NCI-H510A treated with DMSO at 0.1 percent for 48 hours (cell line): ENCODE measurements at regions not wholly inside any gene's neighbourhood (a gene's known extent, or its start where the extent isn't known, plus 50 kb on each side); places are given as distances from the start of the nearest gene placed in this dataset.
"Not testable (repeated sequence)": the region's sequence is repeated elsewhere in the genome, so short reads cannot be mapped to it uniquely, and the experiment has no call there.

Experiments
- DNase-seq: peaks from one replicate; lab custom pipeline; 2025; lab: John Stamatoyannopoulos, UW

DNA sequence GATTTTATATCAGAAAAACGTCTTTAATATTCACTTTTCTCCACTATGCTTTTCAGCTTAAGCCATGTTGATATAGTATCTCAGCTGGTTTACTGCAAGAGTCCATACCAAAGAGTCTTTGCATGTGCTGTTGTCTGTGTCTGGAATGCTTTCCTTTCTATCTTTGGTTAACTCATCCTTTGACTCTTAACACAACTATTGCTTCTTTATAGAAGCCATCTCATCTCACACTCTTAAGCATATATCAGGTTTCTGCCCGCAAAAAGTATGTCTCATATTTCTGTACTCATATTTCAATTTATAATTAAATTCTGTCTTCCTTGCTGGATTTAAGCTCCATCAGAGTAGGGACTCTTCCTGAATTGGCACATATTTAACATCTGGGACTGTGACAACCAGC is 220.9 kb upstream of the KCNK2 start:
- no peak for DNase-seq

DNA sequence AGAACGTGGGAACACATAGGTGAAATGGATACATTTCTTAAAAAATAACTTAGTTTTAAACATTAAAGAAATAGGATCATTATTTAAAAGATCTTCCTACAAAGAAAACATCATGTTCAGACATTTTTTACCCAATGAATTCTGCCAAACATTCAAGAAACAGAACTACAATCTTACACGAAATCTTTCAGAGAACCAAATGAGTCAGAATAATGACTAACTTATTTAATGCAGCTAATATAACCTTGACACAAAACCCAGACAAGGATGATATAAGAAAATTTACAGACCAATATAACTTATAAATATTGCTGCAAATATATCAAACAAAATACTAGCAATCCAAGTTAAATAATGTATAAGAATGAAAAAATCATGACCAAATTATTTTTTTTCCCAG is 220.1 kb upstream of the KCNK2 start:
- DNase-seq: no peak

DNA sequence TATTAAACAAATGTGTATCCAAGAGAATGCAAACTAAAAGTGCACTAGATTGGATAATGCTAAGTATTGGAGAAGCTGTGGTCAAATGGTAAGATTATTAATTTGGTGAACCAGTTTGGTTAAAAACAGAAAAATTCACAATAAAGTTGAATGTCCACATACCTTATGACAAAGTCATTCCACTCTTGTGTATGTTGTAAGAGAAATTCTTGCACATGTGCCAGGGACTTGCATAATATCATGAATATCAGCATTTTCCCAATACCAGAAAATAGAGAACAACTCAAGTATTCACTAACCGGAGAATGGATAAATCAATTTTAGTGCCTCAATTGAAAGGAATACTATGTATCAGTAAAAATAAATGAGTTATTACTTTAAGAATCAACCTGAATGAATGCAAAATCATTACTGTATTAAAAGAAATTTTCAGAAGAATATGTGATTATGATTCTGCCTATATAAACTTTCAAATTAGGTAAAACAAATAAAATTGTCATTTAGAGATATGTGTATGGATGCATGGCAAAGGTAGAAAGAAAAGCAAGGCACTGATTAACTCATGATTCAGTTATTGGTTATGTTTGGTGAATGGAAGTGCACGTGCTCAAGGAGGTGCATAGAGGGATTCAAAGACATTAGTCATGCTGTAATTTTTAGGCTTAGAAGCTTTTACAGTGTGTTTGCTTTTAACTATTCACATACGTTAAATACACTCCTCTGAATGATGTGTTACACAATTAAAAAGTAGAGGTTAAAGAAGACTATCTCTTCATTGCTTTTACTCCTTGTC is 217.4 kb upstream of the KCNK2 start:
- no peak for DNase-seq

DNA sequence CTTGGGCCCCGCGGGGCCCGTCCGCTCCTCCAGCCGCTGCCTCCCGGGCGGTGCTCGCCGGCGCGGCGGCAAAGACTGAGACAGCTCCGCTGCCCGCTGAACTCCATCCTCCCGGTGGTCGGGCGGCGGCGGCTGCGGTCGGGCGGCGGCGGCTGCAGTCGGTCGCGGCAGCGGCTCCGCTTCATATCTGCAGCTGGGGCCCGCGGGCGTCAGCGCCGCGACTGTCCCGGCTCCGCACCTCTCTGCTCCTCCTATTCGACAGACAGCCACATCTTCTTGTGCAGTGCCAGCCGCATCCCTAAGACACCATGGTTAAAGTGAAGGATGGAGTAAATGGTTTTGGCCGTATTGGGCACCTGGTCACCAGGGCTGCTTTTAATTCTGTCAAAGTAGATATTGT is 212.1 kb upstream of the KCNK2 start:
- DNase-seq: not testable (repeated sequence)

DNA sequence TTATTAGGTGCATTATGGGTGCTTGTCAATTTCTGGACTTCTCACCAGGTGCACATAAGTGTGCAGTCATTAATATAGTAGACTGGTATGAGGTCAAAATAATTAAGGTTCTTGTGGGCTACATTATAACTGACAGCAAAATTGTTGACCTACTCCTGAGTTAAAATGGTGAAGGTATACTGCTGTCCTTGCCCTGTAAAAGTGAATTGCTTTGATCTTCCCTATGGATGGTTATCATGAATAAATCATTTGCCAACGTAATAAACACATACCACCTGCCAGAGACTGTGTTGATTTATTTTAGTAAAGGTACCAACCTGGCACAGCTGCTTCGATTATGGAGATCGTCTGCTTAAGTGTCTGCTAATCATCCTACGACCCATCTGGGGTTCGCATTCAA is 201.6 kb upstream of the KCNK2 start:
- no peak for DNase-seq

DNA sequence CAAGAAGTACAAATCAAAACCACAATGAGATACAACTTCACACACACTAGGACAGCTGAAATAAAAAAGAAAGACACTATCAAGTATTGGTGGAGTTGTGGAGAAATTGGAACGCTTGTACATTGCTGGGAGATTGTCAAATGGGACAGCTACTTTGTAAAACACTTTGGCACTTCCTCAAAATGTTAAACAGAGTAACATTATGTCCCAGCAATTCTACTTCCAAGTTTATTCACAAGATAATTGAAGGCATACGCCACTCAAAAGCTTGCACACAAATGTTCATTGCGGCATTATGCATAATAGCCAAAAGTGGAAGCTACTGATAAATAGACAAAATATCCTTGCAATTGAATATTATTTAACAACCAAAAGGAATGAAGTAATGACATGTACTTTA is 199.9 kb upstream of the KCNK2 start:
- DNase-seq: no peak

DNA sequence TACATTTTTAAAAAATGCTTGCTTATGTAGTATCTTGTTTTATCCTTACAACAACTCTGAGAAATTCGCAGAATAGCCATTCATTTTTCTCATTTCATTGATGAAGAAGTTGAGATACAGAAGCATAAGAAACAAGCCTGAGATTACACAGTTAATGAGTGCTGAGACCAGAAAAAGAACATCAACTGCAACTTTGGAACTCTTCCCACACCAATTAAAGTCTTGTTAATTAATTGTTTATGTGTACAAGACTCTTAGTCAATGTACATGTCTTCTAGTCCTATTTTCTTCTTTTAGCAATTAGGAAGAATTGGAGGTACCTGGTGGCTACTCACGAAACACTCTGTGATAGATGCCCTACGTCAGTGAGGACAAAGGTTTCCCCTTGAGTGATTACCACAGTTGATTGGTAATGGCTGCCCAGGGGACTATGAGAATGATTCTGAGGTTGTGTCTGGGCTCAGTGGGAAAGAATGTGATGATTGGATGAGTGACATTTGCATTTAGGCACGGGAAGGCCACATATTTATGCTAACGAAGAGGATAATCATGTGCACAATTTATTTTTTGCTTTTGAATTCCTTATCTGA is 187.4 kb upstream of the KCNK2 start:
- DNase-seq: no peak

DNA sequence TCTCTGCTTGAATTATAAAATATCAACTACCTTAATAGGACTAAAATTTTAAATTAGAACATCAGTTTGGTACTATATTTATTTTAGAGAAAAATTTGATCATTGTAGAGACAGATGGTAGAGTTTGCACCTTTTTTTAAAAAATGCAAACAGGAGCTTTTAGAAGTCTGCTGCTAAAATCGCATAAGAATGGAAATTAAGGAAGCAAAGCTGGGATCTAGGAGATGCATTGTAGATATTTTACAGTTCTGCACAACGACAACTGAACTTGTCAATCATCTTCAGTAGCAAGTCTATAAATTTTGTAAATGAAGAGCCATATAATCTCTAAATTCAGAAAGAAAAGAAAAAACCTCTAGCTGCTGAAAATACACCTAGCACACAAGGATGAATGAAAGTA is 185.6 kb upstream of the KCNK2 start:
- no peak for DNase-seq

DNA sequence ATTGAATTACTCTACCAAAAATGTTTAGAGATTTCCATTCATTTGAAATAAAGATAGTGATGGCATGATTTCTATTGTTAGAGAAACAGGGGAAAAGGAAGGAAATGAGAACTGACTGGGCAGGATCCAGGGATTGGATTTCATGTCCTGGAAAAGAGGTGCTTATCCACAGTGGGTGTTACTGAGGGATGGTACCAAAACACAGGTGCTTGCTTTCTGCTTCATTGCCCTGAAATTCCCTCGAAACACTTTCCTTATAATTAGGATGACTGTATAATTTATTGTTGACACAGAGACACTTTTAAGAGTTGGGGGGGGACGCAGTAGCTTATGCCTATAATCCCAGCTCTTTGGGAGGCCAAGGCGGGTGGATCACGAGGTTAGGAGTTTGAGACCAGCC is 185.0 kb upstream of the KCNK2 start:
- DNase-seq: no peak

DNA sequence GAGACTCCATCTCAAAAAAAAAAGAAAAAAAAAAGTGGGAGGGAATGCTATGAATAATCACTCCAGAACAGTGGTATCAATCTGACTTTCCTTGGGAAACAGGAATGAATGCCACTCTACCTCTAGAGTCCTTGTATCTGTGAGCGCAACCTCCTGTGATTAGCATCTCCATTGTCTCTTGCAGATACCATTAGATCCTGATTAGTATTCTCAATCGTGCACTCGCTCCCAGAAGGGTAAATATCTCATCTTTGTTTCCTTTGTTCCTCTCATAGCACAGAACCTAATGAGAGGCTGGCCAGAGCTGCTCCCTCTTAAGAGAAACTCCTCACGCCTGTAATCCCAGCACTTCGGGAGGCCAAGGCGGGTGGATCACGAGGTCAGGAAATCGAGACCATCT is 184.4 kb upstream of the KCNK2 start:
- no peak for DNase-seq

DNA sequence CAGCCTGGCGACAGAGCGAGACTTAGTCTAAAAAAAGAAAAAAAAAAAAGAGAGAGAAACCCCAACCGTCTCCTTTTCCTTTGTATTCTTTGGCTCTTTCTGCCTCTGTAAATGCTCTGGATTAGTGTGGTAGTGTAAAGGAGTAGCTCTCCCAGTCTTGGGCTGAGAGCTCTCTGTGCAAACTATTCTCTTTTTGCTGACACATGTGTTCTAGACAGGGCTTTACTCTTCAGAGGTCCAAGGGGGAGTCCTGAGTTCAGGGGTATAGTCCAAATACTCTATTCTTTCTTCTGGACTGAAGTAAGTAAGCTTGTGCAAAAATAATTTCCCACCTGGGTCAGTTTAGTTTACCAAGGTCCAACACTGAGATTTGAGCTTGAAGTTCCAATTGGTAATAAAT is 183.8 kb upstream of the KCNK2 start:
- no peak for DNase-seq

DNA sequence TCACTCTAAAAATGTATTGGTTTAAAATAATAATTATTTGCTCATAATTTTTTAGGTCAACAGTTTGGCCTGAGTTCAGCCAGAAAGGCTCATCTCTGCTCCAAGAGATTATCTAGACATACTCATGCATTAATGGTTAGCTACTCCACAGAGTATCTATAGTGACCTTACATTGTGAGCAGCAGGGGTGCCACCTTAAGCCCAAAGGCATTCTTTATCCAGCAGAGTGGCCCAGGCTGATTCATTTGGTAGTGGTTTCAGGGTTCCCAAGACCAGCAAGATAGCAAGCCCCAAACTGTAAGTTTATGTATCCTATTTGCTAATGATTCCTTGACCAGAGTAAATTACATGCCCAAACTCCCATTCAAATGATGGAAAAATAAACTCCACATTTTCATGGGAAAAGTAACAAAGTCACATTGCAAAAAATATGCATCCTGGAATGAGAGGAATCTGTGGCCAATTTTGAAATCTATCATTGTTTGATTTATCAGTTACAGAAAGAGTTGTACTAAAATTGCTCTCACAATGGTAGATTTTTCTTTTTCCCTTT is 182.6 kb upstream of the KCNK2 start:
- no peak for DNase-seq

DNA sequence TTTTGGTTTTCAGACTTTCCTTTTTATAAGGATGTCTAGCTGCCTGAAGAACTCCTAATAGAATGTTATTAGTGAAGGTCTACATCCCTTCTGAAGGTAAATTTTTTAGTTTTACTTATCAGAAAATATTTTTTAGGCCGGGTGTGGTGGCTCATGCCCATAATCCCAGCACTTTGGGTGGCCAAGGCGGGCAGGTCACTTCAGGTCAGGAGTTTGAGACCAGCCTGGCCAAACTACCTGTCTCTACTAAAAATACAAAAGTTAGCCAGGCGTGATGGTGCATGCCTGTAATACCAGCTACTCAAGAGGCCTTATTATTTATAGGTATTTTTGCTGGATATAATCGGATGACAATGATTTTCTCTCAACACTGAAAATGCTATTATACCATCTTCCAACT is 181.9 kb upstream of the KCNK2 start:
- no peak for DNase-seq

DNA sequence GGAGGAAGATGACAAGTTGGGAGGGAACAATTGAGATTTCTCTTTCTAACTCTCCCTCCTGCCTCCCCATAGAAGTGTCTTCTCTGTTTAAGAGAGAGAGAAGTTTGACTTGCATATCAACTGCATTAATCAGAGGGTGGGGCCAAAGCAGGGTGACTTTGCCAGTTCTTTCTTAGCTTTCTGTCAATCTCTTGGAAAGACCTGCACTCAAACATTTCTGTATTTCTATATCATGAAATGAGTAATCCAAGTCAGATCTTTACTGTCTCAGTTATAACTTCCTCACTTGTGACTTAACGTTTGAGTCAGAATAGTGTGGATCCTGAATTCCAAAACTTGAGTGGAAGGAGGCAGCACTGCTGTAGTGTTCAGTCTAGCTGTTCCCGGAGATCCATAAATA is 180.8 kb upstream of the KCNK2 start:
- no peak for DNase-seq

DNA sequence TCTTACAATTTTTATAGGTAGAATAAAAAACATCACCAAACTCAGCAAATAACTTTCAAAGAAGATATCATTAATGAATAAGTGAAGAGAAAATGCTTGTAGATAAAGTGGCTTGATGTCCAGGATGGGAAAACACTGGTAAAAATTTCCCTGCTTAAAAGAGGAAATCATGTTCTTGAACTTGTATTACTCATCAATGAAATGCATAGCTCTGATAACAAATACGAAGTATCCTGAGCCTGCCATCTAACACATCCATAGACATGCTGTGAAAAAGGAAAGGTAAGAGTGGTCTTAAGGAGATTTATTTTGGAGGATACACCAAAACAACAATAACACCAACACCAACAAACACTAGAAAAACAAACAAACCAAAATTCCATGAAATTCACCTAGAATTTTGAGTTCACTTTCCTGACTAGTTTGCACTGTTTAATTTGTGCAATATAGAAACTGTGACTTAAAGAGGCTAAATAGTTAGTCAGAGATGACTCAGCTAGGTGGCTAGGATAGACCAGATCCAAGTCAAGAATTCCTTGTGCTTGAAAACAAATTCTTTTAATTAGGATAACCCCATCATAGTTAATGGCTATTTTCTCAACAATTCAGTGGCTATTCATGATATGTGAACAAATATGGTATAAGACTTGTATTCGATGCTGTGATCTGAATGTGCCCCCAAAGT is 179.8 kb upstream of the KCNK2 start:
- no peak for DNase-seq

DNA sequence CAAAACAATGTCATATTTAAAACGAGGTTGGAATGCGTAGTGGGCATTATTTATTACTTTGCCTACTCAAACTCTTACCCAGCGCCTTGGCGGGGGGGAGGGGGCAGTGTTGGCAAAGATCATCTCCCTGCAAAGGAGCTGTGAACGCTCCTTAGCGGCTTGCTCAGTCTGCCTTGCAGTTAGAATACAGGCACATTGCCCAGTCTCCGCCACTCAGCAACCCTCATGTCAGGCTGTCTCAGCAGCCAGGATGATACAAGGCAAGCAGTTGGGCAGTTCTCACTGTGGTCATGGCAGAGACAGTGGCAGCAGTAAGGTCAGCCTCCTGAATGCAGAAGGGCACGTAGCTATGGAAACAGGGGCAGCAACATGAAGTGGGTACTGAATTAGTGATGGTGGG is 170.4 kb upstream of the KCNK2 start:
- DNase-seq: no peak

DNA sequence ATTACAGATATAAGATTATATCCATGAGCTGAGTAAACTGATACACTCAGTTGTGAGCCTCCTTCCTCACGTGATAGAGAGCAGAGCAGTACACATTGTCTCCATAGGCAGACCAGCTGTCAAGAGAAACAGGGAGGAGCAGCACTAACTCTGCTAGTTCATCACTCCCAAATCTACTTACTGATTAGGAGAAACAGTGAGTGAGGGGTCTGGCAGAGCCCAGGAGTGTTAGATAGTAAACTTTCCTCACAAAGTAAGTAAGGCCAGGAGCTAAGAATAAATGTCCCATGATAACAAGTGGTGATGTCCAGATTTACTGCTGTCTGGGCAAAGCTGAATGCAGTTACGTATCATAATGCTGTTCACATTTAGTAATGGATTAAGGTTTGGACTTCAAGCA is 168.6 kb upstream of the KCNK2 start:
- DNase-seq: no peak

DNA sequence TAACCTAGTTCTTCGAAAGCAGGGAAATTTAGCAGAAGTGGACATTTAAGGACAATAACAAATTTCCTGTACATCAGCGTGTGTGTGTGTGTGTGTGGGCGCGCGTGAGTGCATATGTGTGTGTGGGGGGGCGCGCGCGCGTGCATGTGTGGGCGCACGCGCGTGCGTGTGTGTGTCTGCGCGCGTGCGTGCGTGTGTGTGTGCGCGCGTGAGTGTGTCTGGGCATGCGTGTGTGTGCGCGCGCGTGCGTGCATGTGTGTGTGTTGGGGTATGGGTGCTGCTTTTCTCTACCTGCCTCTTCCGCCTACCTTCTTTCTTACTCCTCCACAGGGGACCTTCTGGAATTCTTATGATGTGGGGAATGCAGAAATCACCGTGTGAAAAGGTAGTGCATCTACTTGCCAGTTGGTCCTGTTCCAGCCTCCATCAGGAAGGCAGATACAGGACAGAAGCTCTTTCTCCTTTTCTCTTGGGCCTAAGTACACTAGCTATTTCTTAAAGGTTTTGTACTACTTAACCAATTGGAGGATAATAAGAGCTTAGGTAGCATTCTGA is 165.4 kb upstream of the KCNK2 start:
- DNase-seq: no peak

DNA sequence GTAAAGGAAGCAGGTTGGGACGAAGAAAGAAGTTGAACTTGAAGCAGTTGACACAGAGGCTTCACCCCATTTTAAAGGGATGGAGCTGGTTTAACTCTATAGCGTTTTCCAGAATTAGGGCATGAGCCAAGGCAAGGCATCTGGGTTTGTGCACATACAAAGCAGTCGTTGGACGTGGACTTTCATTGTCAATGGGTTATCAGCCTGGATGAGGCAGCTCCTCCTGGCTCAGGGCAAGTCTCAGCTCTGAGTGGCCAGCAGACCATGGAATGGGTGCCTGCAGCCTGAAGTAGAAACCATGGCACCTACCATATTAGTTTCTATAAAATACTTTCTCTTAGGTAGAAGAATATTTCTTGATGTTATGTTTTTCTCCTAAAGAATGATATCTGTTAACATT is 163.8 kb upstream of the KCNK2 start:
- DNase-seq: no peak

DNA sequence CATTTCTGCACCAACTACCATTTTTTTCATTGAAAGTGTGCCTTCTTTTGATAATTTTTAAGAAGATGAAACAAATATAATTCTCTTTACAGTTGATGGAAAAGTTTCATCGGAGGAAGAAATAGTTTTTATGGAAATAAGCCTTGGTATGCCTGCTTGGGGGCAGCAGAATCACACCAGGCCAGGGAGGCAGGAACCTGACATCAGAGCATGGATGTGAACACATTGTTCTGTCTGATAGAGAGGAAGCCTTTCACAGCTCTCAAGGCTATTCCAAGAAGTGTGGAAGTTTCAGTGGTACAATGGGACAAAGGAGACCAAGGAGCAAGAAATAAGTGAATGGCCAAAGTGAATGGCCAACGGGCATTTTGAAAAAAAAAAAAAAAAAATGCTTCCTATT is 162.2 kb upstream of the KCNK2 start:
- DNase-seq: no peak

DNA sequence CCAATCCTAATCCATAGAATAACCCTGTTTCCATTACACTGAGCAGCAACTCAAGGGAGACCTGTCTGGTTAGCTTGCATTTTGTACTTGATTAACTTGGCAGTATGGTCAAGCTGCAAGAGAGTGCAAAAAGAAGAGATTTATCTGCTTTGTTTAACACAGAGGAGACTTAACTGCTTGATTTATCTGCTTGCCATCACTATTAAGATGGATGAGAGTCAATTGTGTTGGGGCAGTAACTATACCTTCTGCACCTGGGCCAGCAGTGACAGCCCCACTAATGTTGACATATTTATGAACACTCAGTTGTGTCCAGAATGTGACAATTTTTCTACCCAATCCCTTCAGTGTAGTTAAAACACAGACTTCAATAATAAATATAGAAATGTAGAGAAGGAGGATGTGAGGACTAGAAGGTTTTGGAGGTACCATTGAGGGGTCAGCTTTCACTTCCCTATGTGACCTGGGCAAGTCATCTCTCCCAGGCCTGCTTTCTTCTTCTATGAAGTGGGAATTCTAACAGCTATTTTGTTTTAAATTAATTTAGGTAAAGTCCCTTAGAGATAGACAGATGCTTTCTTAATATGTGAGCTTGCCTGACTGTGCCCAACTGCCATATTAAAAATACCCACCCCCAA is 159.1 kb upstream of the KCNK2 start:
- DNase-seq: no peak

DNA sequence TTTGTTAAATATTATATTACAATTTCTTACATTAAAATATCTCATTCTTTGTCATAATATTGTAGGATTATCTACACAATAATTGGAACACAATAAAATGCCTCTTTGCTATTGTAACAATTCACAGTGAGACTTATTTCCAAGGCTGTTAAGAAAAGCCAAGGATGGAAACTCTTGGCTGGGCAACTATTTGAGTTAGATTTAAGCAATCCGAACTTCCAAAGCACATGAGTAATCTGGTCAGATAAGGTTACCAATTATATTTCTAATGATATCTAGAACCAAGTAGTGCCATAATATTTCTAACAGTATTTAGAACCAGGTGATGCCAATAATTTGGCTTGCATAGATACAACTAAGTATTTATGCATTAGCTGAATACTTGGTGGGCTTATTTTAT is 154.7 kb upstream of the KCNK2 start:
- no peak for DNase-seq
